Germinal center (tissue), 1 donor: ENCODE measurements at regions not wholly inside any gene's neighbourhood (a gene's known extent, or its start where the extent isn't known, plus 50 kb on each side); places are given as distances from the start of the nearest gene placed in this dataset.
"Not testable (repeated sequence)": the region's sequence is repeated elsewhere in the genome, so short reads cannot be mapped to it uniquely, and the experiment has no call there.

ENCODE experiments used
- DNase-seq: peaks from one replicate; pipeline ENCODE4 v3.0.0; 2012; ENCODE audit warnings: mixed read lengths, low spot score

GRCh38 chr7:66413379-66414114 lies 208.4 kb downstream of the TPST1 start:
- peak; percentile 96 for DNase-seq

- DNase-seq: no peak
Measured at GRCh38 chr7:66415659-66416265, 210.6 kb downstream of the TPST1 start.

- no peak for DNase-seq
Measured at GRCh38 chr7:66418537-66418936, 210.1 kb upstream of the KCTD7 start.

- DNase-seq: no peak
Measured at GRCh38 chr7:66419210-66419609, 209.5 kb upstream of the KCTD7 start.

- DNase-seq: no peak
Measured at GRCh38 chr7:66421830-66422475, 206.7 kb upstream of the KCTD7 start.

- no peak for DNase-seq
Measured at GRCh38 chr7:66423729-66424128, 205.0 kb upstream of the KCTD7 start.

- no peak for DNase-seq
Measured at GRCh38 chr7:66426332-66426731, 202.3 kb upstream of the KCTD7 start.

GRCh38 chr7:66426996-66427395 lies 201.7 kb upstream of the KCTD7 start:
- DNase-seq: no peak

- no peak for DNase-seq
Measured at GRCh38 chr7:66427956-66428355, 200.7 kb upstream of the KCTD7 start.

GRCh38 chr7:66429498-66430163 lies 199.1 kb upstream of the KCTD7 start:
- DNase-seq: no peak

- DNase-seq: no peak
Measured at GRCh38 chr7:66430164-66430545, 198.5 kb upstream of the KCTD7 start.

GRCh38 chr7:66438703-66439405 lies 189.8 kb upstream of the KCTD7 start:
- not testable (repeated sequence) for DNase-seq

- DNase-seq: no peak
Measured at GRCh38 chr7:66442385-66442784, 186.3 kb upstream of the KCTD7 start.

GRCh38 chr7:66443946-66444345 lies 184.7 kb upstream of the KCTD7 start:
- no peak for DNase-seq

GRCh38 chr7:66447007-66447406 lies 181.7 kb upstream of the KCTD7 start:
- DNase-seq: not testable (repeated sequence)

- not testable (repeated sequence) for DNase-seq
Measured at GRCh38 chr7:66450814-66451213, 177.9 kb upstream of the KCTD7 start.

- DNase-seq: peak; percentile 19
Measured at GRCh38 chr7:66451713-66452112, 177.0 kb upstream of the KCTD7 start.

GRCh38 chr7:66452165-66452564 lies 176.5 kb upstream of the KCTD7 start:
- DNase-seq: no peak

- DNase-seq: no peak
Measured at GRCh38 chr7:66453340-66453739, 175.3 kb upstream of the KCTD7 start.

GRCh38 chr7:66454600-66455225 lies 174.0 kb upstream of the KCTD7 start:
- no peak for DNase-seq

GRCh38 chr7:66455432-66455831 lies 173.2 kb upstream of the KCTD7 start:
- not testable (repeated sequence) for DNase-seq

- not testable (repeated sequence) for DNase-seq
Measured at GRCh38 chr7:66456431-66456830, 172.2 kb upstream of the KCTD7 start.
